ENCODE measurements at regions not wholly inside any gene's neighbourhood (a gene's known extent, or its start where the extent isn't known, plus 50 kb on each side); places are given as distances from the start of the nearest gene placed in this dataset.
"Not testable (repeated sequence)": the region's sequence is repeated elsewhere in the genome, so short reads cannot be mapped to it uniquely, and the experiment has no call there.

DNA sequence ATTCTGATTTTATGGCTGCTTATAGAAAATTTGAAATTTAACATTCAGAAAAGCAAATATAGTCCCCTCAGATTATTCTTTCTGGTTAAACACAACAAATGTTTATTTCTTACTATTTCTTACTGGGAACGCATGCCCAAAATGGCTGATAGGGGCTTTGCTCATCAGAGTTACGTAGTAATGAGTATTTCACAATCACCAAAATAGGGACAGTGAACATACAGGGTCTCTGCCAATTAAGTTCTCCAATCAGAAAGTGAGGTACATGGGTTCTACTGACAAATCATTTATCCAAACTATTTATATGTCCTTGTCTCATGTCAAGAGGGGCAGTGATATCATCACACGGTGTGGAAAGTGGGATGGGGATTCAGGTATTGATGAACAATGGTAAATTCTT is 154.5 kb downstream of the BCHE start:
- Histone ChIP-seq H3K36me3 (no peaks in the 10 kb centered on the region), H3K9me3 (no peaks in the 10 kb centered on the region), H3K27me3 (no peaks in the 10 kb centered on the region), H3K27ac (no peak overlapping the region), H3K4me1 (no peaks in the 10 kb centered on the region), H3K4me3 (no peak overlapping the region)
- no peak for TF ChIP-seq EP300 (IDR thresholded peaks at IDR 0.05)
- TF ChIP-seq POLR2A (IDR thresholded peaks at IDR 0.05), result no peak
- TF ChIP-seq, protein P1, sequence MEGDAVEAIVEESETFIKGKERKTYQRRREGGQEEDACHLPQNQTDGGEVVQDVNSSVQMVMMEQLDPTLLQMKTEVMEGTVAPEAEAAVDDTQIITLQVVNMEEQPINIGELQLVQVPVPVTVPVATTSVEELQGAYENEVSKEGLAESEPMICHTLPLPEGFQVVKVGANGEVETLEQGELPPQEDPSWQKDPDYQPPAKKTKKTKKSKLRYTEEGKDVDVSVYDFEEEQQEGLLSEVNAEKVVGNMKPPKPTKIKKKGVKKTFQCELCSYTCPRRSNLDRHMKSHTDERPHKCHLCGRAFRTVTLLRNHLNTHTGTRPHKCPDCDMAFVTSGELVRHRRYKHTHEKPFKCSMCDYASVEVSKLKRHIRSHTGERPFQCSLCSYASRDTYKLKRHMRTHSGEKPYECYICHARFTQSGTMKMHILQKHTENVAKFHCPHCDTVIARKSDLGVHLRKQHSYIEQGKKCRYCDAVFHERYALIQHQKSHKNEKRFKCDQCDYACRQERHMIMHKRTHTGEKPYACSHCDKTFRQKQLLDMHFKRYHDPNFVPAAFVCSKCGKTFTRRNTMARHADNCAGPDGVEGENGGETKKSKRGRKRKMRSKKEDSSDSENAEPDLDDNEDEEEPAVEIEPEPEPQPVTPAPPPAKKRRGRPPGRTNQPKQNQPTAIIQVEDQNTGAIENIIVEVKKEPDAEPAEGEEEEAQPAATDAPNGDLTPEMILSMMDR (IDR thresholded peaks at IDR 0.05), result no peak
- no peak for DNase-seq (ENCODE audit: low spot score in 2 of 2)
- WGBS, 2 donors, result 90 to 92% methylated on average over 3 of the region's 3 CpGs

DNA sequence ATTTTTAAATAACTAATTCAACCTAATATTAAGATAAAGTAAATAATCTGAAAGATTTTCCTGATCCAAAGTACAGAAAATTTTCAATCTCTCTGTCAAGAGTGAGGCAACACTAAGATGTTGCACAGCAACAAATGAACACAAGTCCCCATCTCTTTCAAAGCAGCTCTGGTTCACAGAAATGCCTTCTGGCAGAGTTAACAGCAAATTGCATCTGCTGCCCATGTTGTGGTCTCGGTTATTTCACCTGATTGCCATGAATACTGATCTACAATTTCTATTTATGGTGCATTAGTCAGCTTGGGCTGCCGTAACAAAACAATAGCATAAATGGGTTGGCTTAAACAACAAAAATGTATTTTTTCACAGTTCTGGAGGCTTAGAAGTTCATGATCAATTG is 167.3 kb downstream of the BCHE start:
- no peak for DNase-seq (ENCODE audit: low spot score in 2 of 2)
- 75 to 85% methylated on average over 2 of the region's 2 CpGs for WGBS, 2 donors
- no peak for TF ChIP-seq EP300 (IDR thresholded peaks at IDR 0.05)
- Histone ChIP-seq H3K36me3 (no peaks in the 10 kb centered on the region), H3K27ac (no peak overlapping the region), H3K4me3 (no peak overlapping the region), H3K27me3 (no peaks in the 10 kb centered on the region), H3K9me3 (peaks cover 0 to 7% (median 2%) of the 10 kb centered on the region in 4 donors), H3K4me1 (no peaks in the 10 kb centered on the region)

DNA sequence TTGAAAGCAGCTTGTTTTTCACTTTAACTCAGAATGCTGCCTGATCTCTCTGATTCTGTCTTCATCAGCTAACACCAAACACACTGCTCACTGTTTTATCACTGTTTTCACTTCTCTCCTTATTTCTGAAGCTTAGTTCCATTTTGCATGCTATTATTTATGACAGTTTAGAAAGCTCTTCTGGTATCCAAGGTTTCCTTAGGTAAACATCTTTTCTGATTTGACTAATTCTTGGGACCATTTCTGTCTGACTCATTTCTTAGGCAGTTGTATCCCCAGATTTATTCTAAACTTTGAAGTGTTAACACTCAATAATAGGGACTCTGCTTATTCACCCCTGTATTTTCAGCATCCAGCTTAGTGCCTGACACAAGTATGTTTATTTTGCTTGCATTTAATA is 167.7 kb downstream of the BCHE start:
- Histone ChIP-seq H3K4me1 (no peaks in the 10 kb centered on the region), H3K27me3 (no peaks in the 10 kb centered on the region), H3K36me3 (no peaks in the 10 kb centered on the region), H3K4me3 (no peak overlapping the region), H3K27ac (no peak overlapping the region), H3K9me3 (peaks cover 0 to 4% (median 1%) of the 10 kb centered on the region in 4 donors)
- TF ChIP-seq, protein P1 (IDR thresholded peaks at IDR 0.05), result no peak
- TF ChIP-seq EP300 (IDR thresholded peaks at IDR 0.05) (no peak), POLR2A (IDR thresholded peaks at IDR 0.05) (no peak)
- DNase-seq (ENCODE audit: low spot score in 2 of 2), result no peak

DNA sequence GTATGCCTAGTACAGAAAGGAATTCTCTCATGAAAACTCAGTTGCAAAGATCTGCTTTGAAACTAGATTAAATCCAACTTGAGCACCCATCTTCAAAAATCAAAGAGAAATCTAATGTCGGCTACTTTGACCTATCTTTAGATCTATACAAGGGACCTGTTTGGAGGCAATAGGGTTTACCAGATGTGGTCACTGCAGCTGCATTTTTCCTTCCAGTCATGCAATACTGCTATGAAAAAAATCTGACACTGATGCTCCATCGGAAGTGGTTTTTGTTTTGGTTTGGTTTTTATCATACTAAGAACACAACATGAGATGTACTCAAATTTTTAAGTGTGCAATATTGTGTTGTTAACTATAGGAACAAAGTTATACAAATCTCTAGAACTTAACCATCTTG is 169.5 kb downstream of the BCHE start:
- Histone ChIP-seq H3K27ac (no peak overlapping the region), H3K4me1 (no peaks in the 10 kb centered on the region), H3K9me3 (peaks cover 0 to 4% (median 0%) of the 10 kb centered on the region in 4 donors), H3K27me3 (no peaks in the 10 kb centered on the region), H3K4me3 (no peak overlapping the region), H3K36me3 (no peaks in the 10 kb centered on the region)
- no peak for DNase-seq (ENCODE audit: low spot score in 2 of 2)
- 88 to 91% methylated on average over 2 of the region's 2 CpGs for WGBS, 2 donors
- TF ChIP-seq POLR2A (IDR thresholded peaks at IDR 0.05), result no peak
- TF ChIP-seq, protein P1 (IDR thresholded peaks at IDR 0.05), result no peak

DNA sequence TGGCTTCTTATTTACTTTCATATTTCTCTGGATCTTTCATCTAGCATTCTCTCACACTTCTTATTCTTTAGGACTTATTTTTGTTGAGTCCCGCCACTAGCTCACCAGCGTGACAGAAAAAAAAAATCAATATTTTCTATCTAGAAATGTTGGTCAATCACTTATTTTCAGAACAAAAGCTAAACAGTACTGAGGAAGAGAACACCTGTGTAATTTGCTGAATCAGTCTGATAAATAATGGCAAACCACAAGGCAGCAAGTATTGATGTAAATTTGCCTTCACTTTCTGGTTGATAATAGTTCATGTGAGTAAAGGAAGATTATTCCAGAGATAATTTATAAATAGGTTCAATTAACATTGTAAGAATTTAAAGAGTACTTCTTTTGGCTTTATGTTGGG is 179.2 kb downstream of the BCHE start:
- Histone ChIP-seq H3K4me1 (no peaks in the 10 kb centered on the region), H3K9me3 (no peaks in the 10 kb centered on the region), H3K4me3 (no peak overlapping the region), H3K27ac (no peak overlapping the region), H3K27me3 (no peaks in the 10 kb centered on the region), H3K36me3 (no peaks in the 10 kb centered on the region)
- no peak for TF ChIP-seq POLR2A (IDR thresholded peaks at IDR 0.05)
- TF ChIP-seq EP300 (IDR thresholded peaks at IDR 0.05), result no peak
- TF ChIP-seq, protein P1 (IDR thresholded peaks at IDR 0.05), result no peak
- 94 to 97% methylated on average over 2 of the region's 2 CpGs for WGBS, 2 donors
- DNase-seq (ENCODE audit: low spot score in 2 of 2), result no peak

DNA sequence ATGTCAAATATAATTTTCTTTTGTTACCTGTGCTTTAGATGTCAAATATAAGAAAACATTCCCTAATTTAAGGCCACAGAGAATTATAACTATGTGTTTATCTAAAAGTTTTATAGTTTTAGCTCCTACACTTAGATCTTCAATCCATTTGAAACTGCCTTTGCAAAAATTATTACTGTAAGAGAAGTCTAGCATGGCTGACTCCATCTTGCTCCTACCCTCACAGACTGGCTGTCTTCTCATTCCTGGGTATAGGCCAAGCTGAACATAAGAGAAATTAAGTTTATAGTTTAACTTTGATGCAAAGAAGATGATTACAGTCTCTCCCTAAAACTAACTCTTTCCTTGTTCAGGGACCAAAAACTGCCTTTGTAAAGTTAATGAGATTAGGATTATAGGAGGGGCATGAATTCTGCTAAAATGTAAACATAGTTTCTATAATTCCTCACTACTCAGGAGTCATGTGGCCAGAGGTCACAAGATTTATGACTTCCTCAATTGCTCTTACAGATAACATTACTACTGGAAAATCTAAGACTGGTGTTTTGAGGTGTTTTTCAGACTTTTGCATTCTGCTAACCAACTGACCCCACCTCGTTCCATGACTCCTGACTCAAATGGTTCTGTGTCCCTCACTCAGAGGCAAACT is 184.0 kb downstream of the BCHE start:
- Histone ChIP-seq H3K4me3 (no peak overlapping the region), H3K27ac (no peak overlapping the region), H3K9me3 (peaks cover 0 to 2% (median 0%) of the 10 kb centered on the region in 4 donors), H3K4me1 (no peaks in the 10 kb centered on the region), H3K27me3 (no peaks in the 10 kb centered on the region), H3K36me3 (no peaks in the 10 kb centered on the region)
- 67 to 78% methylated on average over 1 of the region's 1 CpG for WGBS, 2 donors
- TF ChIP-seq, protein P1 (IDR thresholded peaks at IDR 0.05), result no peak
- TF ChIP-seq POLR2A (IDR thresholded peaks at IDR 0.05) (no peak), EP300 (IDR thresholded peaks at IDR 0.05) (no peak)
- DNase-seq (ENCODE audit: low spot score in 2 of 2), result no peak

DNA sequence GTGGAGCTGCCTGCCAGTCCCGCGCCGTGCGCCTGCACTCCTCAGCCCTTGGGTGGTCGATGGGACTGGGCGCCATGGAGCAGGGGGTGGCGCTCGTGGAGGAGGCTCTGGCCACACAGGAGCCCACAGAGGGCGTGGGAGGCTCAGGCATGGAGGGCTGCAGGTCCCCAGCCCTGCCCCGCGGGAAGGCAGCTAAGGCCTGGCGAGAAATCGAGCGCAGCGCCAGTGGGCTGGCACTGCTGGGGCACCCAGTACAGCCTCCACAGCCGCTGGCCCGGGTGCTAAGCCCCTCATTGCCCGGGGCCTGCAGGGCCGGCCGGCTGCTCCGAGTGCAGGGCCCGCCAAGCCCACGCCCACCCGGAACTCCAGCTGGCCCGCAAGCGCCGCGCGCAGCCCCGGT is 187.9 kb downstream of the BCHE start:
- H3K36me3 ChIP-seq; H3K9me3 ChIP-seq; DNase-seq (ENCODE audit: low spot score in 2 of 2); H3K4me3 ChIP-seq; H3K27ac ChIP-seq; H3K27me3 ChIP-seq; H3K4me1 ChIP-seq: not testable (repeated sequence)
- WGBS, 2 donors, result 94 to 96% methylated on average over 27 to 29 of the region's 30 CpGs

Data from tibial nerve (tissue), 4 donors.